ENCODE measurements at regions not wholly inside any gene's neighbourhood (a gene's known extent, or its start where the extent isn't known, plus 50 kb on each side); places are given as distances from the start of the nearest gene placed in this dataset.

DNA sequence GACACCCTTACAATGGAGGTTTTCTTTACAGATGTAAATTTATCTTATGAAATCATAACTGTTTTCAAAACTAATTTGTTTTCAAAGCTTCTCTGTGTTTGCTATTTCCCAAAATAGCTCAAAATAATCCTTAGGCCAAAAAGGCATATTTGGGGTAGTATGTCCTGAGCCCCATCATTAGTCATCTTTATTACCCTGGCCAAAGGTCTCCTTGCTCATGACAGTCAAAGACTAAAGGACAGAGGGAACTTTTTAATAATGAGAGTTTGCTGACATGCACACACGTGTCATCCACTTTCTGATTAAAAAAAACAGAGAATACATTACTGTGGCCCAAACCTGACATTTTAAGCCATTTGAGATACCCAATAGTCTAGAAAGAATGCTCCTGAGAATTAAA, 221.9 kb upstream of the DUSP10 start:
- TF ChIP-seq, protein P1, sequence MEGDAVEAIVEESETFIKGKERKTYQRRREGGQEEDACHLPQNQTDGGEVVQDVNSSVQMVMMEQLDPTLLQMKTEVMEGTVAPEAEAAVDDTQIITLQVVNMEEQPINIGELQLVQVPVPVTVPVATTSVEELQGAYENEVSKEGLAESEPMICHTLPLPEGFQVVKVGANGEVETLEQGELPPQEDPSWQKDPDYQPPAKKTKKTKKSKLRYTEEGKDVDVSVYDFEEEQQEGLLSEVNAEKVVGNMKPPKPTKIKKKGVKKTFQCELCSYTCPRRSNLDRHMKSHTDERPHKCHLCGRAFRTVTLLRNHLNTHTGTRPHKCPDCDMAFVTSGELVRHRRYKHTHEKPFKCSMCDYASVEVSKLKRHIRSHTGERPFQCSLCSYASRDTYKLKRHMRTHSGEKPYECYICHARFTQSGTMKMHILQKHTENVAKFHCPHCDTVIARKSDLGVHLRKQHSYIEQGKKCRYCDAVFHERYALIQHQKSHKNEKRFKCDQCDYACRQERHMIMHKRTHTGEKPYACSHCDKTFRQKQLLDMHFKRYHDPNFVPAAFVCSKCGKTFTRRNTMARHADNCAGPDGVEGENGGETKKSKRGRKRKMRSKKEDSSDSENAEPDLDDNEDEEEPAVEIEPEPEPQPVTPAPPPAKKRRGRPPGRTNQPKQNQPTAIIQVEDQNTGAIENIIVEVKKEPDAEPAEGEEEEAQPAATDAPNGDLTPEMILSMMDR (IDR thresholded peaks at IDR 0.05) = no peak
- TF ChIP-seq POLR2A (IDR thresholded peaks at IDR 0.05) = no peak

Measured in uterus (tissue), 2 donors.